H1 (cell line): ENCODE measurements at regions not wholly inside any gene's neighbourhood (a gene's known extent, or its start where the extent isn't known, plus 50 kb on each side); places are given as distances from the start of the nearest gene placed in this dataset.

Source experiments
- BRCA1 ChIP-seq: IDR thresholded peaks from 2 replicates; pipeline ENCODE4 v1.6.1; 2012; ENCODE audit warnings: low read depth, low read length, improper control_type of control experiment
- EP300 ChIP-seq, 2 experiments: IDR thresholded peaks; 1 replicate in 1 of 2; 2 replicates in 1 of 2; pipeline ENCODE4 v1.6.1; 2011 to 2012; ENCODE audit warnings: low read depth in 2 of 2, low read length in 2 of 2, mild to moderate bottlenecking in 2 of 2, borderline replicate concordance in 1 of 2, inconsistent platforms in 1 of 2, moderate library complexity in 1 of 2
- KDM5A ChIP-seq: fragments of 200-600 bp; IDR thresholded peaks from 2 replicates; pipeline ENCODE4 v1.7.1; 2012; ENCODE audit warnings: mild to moderate bottlenecking, low read length, inconsistent platforms, mixed read lengths
- NRF1 ChIP-seq: IDR thresholded peaks from 2 replicates; pipeline ENCODE4 v1.6.1; 2011; ENCODE audit warnings: mild to moderate bottlenecking, low read depth, low read length, improper control_type of control experiment
- PHF8 ChIP-seq: fragments of 200-600 bp; sonication (generic); conservative IDR thresholded peaks from 2 replicates; pipeline ENCODE4 v1.7.1; 2012; ENCODE audit warnings: low read depth, mild to moderate bottlenecking, inconsistent platforms, low read length, moderate library complexity
- POLR2AphosphoS5 ChIP-seq: IDR thresholded peaks from 2 replicates; pipeline ENCODE4 v1.6.1; 2011; ENCODE audit warnings: low read depth, low read length
- RFX5 ChIP-seq: IDR thresholded peaks from 2 replicates; pipeline ENCODE4 v1.6.1; 2011; ENCODE audit warnings: low read depth, low read length, improper control_type of control experiment, borderline replicate concordance

DNA sequence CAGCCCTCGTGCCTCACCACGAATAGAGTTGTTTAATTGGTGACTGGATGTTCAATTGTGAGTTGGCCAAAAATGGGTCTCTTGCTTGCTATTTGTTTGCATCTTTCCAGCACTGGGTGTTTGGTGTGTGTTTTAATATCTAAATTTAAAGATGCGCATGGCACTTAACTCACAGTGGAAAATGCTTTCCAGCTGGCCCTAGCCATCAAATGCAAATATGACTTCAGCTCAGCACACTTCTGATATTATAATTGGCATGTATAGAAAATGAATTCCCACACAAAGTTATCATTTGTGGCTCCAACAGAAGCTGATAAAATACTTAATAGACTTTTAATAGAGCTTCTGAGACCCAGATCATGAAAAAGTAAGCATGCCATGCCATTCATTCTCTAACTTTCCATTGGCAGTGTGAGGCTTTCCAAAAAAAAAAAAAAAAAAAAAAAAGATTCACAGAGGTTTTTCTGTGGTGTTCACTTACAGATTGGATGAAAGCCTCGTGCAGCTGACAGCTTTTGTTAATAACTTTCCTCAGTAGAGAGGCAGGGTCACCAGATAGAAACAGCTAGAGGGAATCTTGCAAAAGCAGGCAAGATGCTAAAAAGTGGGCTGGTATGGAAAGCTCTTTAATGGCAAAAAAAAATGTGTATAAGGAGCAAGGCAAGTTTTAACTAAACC lies 425.2 kb downstream of the GALC start (continued):
- TF ChIP-seq KDM5A = no peak
- no peak for TF ChIP-seq POLR2AphosphoS5
- TF ChIP-seq RFX5 = no peak
- TF ChIP-seq NRF1 = no peak
- TF ChIP-seq PHF8 = no peak
- TF ChIP-seq EP300 (IDR thresholded peaks at IDR 0.05; ENCODE audit: borderline replicate concordance in 1 of 2, low read depth in 2 of 2, low read length in 2 of 2) = no peak
- no peak for TF ChIP-seq BRCA1
- TF ChIP-seq, all 59 proteins: peak for 0
